ENCODE measurements at regions not wholly inside any gene's neighbourhood (a gene's known extent, or its start where the extent isn't known, plus 50 kb on each side); places are given as distances from the start of the nearest gene placed in this dataset.

DNA sequence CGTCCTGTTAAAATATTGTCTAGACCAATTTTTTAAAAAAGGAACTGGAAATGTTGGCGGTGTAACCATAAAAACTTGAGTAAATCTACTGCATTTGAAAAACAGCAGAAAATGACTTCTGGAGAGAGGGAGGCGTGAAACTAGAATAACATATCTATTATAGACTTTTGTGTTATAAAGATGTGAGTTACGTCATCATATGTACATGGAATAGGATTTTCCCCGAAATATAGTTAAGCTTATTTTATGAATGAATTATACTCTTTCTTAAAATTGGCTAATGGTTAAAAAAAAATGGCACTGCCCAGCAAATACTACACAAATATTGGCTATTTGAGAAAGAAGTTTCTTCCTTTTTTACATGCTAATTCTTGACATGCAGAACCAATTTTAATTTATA is 147.1 kb upstream of the TEX13C start:
- TF ChIP-seq, protein P1, sequence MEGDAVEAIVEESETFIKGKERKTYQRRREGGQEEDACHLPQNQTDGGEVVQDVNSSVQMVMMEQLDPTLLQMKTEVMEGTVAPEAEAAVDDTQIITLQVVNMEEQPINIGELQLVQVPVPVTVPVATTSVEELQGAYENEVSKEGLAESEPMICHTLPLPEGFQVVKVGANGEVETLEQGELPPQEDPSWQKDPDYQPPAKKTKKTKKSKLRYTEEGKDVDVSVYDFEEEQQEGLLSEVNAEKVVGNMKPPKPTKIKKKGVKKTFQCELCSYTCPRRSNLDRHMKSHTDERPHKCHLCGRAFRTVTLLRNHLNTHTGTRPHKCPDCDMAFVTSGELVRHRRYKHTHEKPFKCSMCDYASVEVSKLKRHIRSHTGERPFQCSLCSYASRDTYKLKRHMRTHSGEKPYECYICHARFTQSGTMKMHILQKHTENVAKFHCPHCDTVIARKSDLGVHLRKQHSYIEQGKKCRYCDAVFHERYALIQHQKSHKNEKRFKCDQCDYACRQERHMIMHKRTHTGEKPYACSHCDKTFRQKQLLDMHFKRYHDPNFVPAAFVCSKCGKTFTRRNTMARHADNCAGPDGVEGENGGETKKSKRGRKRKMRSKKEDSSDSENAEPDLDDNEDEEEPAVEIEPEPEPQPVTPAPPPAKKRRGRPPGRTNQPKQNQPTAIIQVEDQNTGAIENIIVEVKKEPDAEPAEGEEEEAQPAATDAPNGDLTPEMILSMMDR (IDR thresholded peaks at IDR 0.05) = no peak
- no peak for TF ChIP-seq POLR2A (IDR thresholded peaks at IDR 0.05; ENCODE audit: low read depth)
- TF ChIP-seq POLR2AphosphoS5 (IDR thresholded peaks at IDR 0.05) = no peak
